Epithelial cell of proximal tubule (primary cell): ENCODE measurements at regions not wholly inside any gene's neighbourhood (a gene's known extent, or its start where the extent isn't known, plus 50 kb on each side); places are given as distances from the start of the nearest gene placed in this dataset.
"Not testable (repeated sequence)": the region's sequence is repeated elsewhere in the genome, so short reads cannot be mapped to it uniquely, and the experiment has no call there.

Experiments used
- DNase-seq: peaks from one replicate; pipeline ENCODE4 v3.0.0-alpha.2; 2011; ENCODE audit warnings: low read depth
- H3K4me3 ChIP-seq: 2 replicates; pipeline ENCODE4 v1.5.1; 2011; ENCODE audit warnings: low read depth, mild to moderate bottlenecking, low read length
- CTCF ChIP-seq: conservative IDR thresholded peaks from 2 replicates; pipeline ENCODE4 v1.5.1; 2012; ENCODE audit warnings: low read depth, mild to moderate bottlenecking, low read length

GRCh38 chr7:155392726-155393570, 65.0 kb upstream of the EN2 start:
- H3K4me3 ChIP-seq = no peak overlapping the region
- DNase-seq = no peak
- TF ChIP-seq CTCF = no peak

- TF ChIP-seq CTCF = no peak
- no peak overlapping the region for H3K4me3 ChIP-seq
- DNase-seq = no peak
Observed at GRCh38 chr7:155394413-155394812, 63.5 kb upstream of the EN2 start.

GRCh38 chr7:155395176-155395797, 62.6 kb upstream of the EN2 start:
- TF ChIP-seq CTCF = no peak
- no peak for DNase-seq
- no peak overlapping the region for H3K4me3 ChIP-seq

- H3K4me3 ChIP-seq = no peak overlapping the region
- DNase-seq = no peak
- TF ChIP-seq CTCF = no peak
Observed at GRCh38 chr7:155396661-155397060, 61.3 kb upstream of the EN2 start.

- DNase-seq, H3K4me3 ChIP-seq: not testable (repeated sequence)
Observed at GRCh38 chr7:155397758-155398714, 59.9 kb upstream of the EN2 start.

- DNase-seq = no peak
- H3K4me3 ChIP-seq = no peak overlapping the region
- TF ChIP-seq CTCF = no peak
Observed at GRCh38 chr7:155398944-155399343, 59.0 kb upstream of the EN2 start.

- no peak for TF ChIP-seq CTCF
- H3K4me3 ChIP-seq = no peak overlapping the region
- no peak for DNase-seq
Observed at GRCh38 chr7:155399577-155399976, 58.4 kb upstream of the EN2 start.
